NCI-H2171 (cell line): ENCODE measurements at regions not wholly inside any gene's neighbourhood (a gene's known extent, or its start where the extent isn't known, plus 50 kb on each side); places are given as distances from the start of the nearest gene placed in this dataset.
"Not testable (repeated sequence)": the region's sequence is repeated elsewhere in the genome, so short reads cannot be mapped to it uniquely, and the experiment has no call there.

Source experiments
- DNase-seq: peaks from one replicate; lab custom pipeline; 2025; lab: John Stamatoyannopoulos, UW

- no peak for DNase-seq
Observed at GRCh38 chr10:33655921-33656320, 321.5 kb upstream of the NRP1 start.

- DNase-seq: no peak
Observed at GRCh38 chr10:33655165-33655815, 320.8 kb upstream of the NRP1 start.

- no peak for DNase-seq
Observed at GRCh38 chr10:33653584-33654367, 319.3 kb upstream of the NRP1 start.

- DNase-seq: no peak
Observed at GRCh38 chr10:33652870-33653269, 318.4 kb upstream of the NRP1 start.

- not testable (repeated sequence) for DNase-seq
Observed at GRCh38 chr10:33650131-33650530, 315.7 kb upstream of the NRP1 start.

GRCh38 chr10:33643042-33643441, 308.6 kb upstream of the NRP1 start:
- no peak for DNase-seq

GRCh38 chr10:33638891-33639290, 304.4 kb upstream of the NRP1 start:
- no peak for DNase-seq

GRCh38 chr10:33638374-33638773, 303.9 kb upstream of the NRP1 start:
- DNase-seq: no peak

GRCh38 chr10:33635967-33636515, 301.6 kb upstream of the NRP1 start:
- no peak for DNase-seq

GRCh38 chr10:33632432-33632831, 298.0 kb upstream of the NRP1 start:
- DNase-seq: no peak

- DNase-seq: no peak
Observed at GRCh38 chr10:33631991-33632390, 297.5 kb upstream of the NRP1 start.

GRCh38 chr10:33630761-33631160, 296.3 kb upstream of the NRP1 start:
- no peak for DNase-seq

GRCh38 chr10:33627611-33628010, 293.1 kb upstream of the NRP1 start:
- no peak for DNase-seq

GRCh38 chr10:33626798-33627466, 292.5 kb upstream of the NRP1 start:
- no peak for DNase-seq

GRCh38 chr10:33623669-33624068, 289.2 kb upstream of the NRP1 start:
- DNase-seq: no peak

- no peak for DNase-seq
Observed at GRCh38 chr10:33621101-33621500, 286.6 kb upstream of the NRP1 start.

GRCh38 chr10:33618196-33618595, 283.7 kb upstream of the NRP1 start:
- DNase-seq: no peak

GRCh38 chr10:33617381-33618080, 283.1 kb upstream of the NRP1 start:
- no peak for DNase-seq

GRCh38 chr10:33616956-33617355, 282.5 kb upstream of the NRP1 start:
- no peak for DNase-seq

- DNase-seq: no peak
Observed at GRCh38 chr10:33612551-33612950, 278.1 kb upstream of the NRP1 start.

- no peak for DNase-seq
Observed at GRCh38 chr10:33612116-33612515, 277.6 kb upstream of the NRP1 start.

- DNase-seq: no peak
Observed at GRCh38 chr10:33611423-33611822, 277.0 kb upstream of the NRP1 start.
